PC-3 (cell line): ENCODE measurements at regions not wholly inside any gene's neighbourhood (a gene's known extent, or its start where the extent isn't known, plus 50 kb on each side); places are given as distances from the start of the nearest gene placed in this dataset.

Experiments used
- EZH2phosphoT487 ChIP-seq: fragments of 300-600 bp; sonication (generic); IDR thresholded peaks from 2 replicates; pipeline ENCODE4 v1.6.1; 2018; ENCODE audit warnings: mild to moderate bottlenecking, antibody characterized with exemption, low read length, borderline replicate concordance
- TF ChIP-seq, protein P1 (sequence below): fragments of 300-600 bp; sonication (generic); conservative IDR thresholded peaks from 2 replicates; pipeline ENCODE4 v1.5.1; 2017; ENCODE audit warnings: antibody characterized with exemption, low read depth, mild to moderate bottlenecking, low read length

- TF ChIP-seq, protein P1, sequence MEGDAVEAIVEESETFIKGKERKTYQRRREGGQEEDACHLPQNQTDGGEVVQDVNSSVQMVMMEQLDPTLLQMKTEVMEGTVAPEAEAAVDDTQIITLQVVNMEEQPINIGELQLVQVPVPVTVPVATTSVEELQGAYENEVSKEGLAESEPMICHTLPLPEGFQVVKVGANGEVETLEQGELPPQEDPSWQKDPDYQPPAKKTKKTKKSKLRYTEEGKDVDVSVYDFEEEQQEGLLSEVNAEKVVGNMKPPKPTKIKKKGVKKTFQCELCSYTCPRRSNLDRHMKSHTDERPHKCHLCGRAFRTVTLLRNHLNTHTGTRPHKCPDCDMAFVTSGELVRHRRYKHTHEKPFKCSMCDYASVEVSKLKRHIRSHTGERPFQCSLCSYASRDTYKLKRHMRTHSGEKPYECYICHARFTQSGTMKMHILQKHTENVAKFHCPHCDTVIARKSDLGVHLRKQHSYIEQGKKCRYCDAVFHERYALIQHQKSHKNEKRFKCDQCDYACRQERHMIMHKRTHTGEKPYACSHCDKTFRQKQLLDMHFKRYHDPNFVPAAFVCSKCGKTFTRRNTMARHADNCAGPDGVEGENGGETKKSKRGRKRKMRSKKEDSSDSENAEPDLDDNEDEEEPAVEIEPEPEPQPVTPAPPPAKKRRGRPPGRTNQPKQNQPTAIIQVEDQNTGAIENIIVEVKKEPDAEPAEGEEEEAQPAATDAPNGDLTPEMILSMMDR, result no peak
- no peak for TF ChIP-seq EZH2phosphoT487
Observed at GRCh38 chr4:165610679-165611437, 232.1 kb downstream of the CPE start.
